Hematopoietic multipotent progenitor cell (in vitro differentiated cells): ENCODE measurements at regions not wholly inside any gene's neighbourhood (a gene's known extent, or its start where the extent isn't known, plus 50 kb on each side); places are given as distances from the start of the nearest gene placed in this dataset.
A peak's percentile ranks its signal among the peaks of the same experiment; 100 is the strongest.

Source experiments
- DNase-seq, 3 donors: peaks; one replicate each; pipeline ENCODE4 v3.0.0-alpha.2; 2011 to 2015; ENCODE audit warnings: low read depth in 2 of 3, low spot score in 2 of 3

DNA sequence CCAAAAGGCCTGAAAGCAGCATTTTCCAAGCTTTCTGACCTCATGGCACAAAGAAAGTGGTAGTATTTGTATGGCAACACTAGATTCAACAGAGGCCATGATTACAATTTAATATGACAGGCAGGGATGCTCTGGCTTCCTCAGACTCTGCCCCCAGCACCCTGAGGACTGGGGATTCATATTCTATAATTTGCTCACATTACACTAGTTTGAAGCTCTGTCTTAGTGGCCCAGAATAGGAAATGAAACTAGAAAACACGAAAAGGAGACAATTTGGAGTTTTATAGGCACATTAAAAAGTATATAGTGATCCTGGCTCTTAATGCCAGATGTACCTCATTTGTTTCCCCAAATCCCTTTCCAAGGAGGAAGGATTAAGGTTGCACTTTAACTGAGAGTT, 173.0 kb upstream of the STK17B start:
- DNase-seq = no peak

DNA sequence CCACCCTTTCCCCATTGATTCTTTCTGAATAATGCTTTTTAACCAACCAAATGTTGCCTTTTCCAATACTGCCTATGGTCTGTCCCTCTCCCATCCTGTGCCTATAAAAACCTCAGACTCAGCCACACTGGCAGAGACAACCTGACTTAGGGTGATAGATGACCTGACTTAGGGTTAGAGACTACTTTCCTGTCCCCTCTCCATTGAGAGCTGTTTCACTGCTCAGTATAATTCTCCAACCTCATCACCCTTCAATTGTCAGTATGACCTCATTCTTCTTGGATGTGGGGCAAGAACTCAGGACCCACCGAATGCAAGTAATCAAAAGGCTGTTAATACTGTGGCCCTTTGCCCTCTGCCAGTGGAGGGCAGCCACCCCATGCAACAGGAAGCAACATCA, 182.3 kb upstream of the STK17B start:
- no peak for DNase-seq

DNA sequence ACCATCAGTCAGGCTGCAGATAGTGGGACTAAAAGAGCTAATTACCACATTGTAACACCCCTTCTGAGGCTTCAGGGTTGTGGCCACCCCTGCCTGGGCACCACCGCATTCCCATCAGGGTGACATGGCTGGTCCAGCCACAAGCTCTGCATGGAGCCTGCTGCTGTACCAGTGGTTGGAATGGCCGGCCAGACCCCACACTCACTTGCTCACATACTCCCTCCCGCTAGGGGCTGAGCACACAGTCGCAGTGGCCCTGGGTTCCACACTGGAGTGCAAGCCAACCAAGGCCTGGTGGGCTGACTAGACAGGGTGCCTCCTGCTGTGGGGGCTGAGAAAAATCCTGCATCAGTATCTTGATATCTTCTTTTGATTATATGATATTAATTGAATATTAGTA, 182.8 kb upstream of the STK17B start:
- DNase-seq = no peak

DNA sequence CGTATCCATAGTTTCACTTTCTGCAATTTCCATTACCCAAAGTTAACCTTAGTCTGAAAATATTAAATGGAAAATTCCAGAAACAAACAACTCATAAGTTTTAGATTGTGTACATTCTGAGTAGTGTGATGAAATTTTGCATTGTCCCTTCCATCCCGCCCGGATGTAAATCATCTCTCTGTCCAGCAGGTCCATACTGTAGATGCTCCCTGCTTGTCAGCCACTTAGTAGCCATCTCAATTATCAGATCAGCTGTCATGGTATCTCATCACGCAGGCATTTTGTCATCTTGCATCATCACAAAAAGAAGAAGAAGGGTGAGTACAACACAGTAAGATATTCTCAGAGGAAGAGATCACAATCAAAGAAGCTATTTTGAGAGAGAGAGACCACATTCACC, 185.0 kb upstream of the STK17B start:
- peak in 1 of 3 donors; percentile 27 for DNase-seq

DNA sequence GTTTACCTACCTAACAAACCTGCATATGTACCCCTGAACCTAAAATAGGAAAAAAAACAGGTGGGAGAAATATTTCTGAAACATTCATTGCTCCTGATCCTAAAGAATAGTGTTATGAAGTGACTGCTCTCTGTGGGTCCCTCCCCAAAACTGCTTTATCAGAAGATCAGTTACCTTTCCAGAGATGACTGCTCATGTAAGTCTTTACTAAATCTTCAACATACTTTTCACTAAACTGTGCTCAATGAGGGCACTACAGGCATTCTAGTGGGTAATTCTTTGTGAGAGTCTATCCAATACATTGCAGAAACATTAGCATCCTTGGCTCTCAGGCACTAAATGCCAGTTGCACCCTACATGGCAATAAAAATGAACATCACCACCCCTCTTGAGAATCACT, 189.3 kb upstream of the STK17B start:
- no peak for DNase-seq

DNA sequence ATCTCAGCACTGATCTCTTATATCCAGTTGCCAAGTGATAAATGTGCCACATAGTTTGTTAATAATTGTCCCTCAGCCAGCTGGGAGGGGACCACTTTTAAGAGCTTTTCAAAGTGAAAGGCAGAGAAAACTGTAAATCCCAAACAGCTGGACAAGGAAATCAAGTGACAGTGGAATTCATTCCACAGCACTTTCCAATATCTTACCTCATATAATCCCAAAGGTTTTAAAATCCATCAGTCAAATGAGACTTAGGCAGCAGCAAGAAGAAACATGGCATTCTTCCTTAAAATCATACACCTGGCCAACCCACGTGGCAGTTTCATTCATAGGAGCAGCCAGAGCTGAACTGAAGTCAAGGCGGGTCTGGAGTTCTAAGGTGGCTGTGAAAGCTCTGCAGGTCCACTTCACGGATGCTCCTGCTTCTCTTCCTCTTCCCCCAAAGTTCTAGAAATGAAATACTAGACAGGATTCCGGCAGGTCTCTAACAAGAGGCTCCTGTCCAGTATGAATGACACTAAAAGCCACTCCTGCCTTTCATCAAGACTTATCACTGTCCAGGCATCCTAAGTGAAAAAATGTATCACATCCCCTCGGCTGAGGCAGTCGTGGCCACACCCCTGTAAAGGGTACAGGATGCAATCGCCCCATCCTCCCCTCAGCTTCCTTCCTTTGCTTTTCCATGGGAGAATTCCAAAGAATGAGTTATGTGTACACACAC, 190.4 kb upstream of the STK17B start:
- no peak for DNase-seq

DNA sequence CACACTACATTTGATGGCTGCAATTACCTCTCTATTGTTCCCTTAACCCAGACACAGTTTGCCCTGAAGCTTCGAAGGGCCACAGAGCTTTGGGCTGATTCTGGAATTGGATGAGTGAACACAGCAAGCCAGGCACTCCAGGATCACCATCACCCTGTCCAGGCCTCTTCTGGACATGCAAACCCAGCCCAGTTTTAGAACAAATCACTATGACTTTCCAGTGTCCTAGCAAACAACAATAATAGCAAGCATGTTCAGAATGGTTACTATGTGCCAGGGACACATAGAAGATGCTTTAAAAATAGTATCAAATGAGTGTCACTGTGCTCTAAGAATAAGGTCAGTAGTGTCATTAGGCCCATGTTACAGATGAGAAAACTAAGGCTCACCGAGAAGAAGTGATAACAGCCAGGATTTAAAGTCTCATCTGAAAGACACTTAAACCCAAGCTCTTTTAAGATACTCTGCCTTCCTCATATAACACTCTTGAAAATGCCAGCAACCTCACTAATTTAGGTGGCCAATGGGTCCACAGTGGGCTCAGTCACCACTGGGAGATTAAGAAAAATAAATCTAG, 191.7 kb upstream of the STK17B start:
- DNase-seq = no peak

DNA sequence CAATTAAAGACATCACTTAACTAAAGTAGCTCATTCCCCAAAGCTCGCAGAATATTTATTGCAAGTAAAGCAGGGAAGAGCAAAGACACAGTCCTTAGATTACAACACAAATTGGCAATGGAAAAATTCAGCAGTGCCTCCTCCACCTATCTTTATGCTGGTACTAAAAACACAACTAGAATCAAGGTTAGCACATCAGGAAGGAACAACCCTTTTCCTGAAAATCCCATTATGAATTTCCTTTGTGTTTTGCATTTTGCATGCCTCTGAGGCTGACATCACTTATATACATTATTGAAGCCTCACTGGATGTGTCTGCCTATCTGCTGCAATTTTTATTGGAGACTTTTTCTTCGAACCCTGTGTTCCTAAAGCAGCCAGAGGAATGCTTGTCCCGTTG, 193.8 kb upstream of the STK17B start:
- no peak for DNase-seq

DNA sequence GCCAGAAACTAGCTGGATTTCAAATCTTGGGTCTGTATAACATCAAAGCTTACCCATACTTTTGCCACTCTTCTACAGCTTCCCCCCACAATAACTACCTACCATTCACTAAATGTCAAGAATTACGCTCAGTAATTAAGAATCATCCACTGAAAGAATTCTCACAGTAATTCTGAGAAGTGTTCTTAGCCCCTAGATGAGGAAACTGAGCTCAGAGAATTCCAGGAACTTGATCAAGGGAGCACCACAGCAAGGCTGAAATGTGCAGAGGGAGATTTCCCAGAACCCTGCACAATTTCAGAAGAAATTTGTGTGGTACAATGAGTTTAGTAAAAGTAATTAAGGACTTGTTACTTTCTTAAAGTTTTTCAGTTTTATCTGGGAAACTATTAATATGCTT, 194.5 kb upstream of the STK17B start:
- no peak for DNase-seq

DNA sequence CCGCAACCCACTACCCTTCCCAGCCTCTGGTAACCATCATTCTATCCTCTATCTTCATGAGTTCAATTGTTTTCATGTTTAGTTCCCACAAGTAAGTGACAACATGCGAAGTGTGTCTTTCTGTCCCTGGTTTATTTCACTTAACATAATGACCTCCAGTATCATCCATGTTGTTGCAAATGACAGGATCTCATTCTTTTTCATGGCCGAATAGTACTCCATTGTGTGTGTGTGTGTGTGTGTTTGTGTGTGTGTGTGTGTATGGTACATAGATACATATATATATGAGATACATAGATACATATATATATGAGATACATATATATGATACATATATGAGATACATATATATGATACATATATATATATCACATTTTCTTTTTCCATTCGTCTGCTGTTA, 196.3 kb upstream of the STK17B start:
- no peak for DNase-seq

DNA sequence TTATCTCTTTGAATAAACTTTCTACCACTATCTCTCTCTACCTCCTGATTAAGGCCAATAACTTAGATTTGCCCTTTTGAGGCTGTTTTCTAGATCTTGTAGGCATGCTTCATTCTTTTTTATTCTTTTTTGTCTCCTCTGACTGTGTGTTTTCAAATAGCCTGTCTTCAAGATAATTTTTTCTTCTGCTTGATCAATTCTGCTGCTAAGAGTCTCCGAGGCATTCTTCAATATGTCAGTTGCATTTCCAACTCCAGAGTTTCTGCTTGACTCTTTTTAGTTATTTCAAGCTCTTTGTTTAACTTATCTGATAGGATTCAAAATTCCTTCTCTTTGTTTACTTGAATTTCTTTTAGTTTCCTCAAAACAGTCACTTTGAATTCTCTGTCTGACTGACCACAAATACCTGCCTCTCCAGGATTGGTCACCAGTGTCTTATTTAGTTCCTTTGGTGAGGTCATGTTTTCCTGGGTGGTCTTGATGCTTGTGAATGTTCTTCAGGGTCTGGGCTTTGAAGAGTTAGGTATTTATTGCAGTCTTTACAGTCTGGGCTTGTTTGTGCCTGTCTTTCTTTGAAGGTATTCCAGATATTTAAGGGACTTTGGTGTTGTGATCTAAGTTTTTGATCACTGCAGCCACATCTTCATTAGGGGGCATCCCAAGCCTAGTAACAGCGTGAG, 197.3 kb upstream of the STK17B start:
- no peak for DNase-seq

DNA sequence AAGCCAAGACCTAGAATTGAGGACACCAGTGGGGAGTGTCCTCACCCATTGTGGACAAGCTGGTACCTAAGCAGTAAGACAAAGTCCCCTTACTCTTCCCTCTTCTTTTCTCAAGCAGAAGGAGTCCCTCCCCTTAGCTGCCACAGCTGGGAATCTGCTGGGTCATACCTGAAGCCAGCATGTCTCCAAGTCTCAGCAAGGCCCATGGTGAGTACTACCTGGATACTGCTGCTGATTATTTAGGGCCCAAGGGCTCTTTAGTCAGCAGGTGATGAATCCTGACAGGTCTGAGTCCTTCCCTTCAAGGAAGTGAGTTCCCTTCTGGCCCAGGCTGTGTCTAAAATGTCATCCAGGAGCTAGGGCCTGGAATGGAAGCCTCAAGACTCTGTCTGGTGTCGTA, 198.6 kb upstream of the STK17B start:
- no peak for DNase-seq

DNA sequence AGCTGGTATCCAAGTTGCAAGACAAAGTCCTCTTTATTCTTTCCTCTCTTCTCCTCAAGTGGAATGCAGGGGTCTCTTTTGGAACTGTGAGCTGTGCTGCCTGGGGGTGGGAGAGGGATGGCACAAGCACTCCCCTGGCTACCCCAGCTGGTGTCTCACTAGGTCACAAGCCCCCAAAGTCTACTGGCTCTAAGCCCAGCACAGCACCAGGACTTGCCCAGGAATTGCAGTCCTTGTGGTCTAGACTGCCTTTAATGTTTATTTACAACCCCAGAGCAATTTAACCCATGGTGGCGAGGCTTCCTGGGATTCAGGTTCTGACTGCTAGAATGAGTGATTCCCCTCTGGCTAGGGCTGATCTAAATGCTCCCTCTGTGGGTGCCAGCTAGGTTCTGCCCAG, 199.0 kb upstream of the STK17B start:
- DNase-seq = no peak

DNA sequence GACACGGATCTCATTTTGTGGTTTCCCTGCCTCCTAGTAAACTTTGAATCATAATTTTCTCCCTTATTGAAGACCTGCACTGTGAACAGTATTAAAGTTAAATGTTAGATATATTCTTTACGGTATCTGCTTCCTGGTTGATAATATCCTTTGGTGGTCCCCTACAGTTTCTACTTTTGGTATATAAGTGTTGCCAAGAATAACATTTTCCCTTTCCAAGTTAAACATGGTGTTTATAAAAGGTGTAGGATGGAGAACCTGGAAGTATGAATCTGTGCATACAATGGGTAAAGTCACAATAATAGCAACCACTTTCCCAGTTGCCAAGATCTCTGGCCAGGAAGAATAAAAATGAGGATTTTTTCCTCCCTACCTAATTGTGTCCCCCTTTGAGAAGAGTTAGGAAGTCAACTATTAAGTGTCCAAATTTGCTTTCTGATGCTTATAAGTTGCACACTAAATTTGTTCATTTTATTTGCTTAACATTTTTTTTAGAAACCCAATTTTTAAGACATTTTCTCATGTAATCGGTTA, 201.0 kb upstream of the STK17B start:
- DNase-seq = no peak

DNA sequence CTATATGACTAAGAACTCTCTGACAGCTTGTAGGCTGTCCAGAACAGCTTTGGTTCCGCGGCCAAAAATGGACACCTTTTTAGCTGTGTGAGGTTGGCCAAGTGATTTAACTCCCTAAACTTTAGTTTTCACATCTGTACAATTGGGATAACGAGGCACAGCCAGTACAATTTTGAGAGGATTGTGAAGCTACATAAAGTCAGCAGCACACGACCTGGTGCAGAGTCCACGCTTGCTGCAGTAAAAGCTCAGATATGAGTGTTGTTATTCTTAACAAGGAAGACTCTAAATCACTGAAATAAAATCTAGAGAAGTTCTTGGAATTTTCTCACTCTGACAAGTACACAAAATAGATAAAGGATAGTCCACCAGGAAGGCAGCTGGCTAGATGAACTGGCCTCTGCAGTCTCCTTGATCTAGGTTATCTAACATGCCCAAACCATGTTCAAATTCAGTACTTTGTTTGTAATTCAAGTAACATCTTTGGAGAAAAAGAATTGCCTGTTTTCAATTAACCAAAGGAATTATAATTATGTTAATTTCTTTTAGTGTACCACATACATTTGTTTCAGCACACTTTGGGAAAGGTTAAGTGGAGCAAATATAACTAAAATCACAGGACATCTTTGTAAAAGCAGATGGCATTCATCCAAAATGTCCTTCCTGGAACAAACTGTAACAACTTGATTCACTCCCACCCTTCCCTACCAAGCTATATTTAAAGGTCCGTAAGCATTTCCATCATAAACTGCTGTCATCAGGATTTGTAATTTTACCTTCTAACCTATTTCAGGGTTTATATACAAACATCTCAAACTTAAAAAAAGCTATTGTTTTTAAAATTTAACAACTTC, 201.7 kb upstream of the STK17B start:
- no peak for DNase-seq

DNA sequence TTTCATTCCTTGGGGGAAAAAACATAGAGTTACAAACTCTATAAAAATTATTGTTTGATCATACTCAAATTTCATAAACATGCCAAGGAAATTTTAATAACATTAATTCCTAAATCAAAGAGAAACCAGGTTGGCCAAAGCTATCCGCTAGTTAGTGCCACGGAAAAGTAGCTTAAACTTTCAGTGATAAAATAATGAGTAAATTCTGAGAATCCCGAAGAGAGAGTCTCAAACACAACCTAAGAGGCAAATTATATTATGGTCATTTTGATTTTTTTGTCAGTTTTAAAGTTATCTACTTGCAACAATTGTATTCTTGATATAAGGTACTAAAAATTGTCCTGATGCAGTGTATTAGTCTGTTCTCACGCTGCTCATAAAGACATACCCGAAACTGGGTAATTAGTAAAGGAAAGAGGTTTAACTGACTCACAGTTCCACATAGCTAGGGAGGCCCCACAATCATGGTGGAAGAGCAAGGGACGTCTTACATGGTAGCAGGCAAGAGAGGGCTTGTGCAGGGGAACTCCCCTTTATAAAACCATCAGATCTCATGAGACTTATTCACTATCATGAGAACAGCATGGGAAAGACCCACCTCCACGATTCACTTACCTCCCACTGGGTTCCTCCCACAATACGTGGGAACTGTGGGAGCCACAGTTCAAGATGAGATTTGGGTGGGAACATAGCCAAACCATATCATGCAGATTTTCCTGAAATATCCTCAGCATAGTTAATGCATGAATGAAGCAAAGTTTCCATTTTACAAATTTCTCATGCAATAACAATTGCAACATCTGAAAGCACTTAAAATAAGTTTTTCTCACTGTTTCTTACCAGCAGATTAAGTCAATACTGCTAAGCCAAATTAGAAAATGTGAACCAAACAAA, 205.9 kb upstream of the STK17B start:
- no peak for DNase-seq

DNA sequence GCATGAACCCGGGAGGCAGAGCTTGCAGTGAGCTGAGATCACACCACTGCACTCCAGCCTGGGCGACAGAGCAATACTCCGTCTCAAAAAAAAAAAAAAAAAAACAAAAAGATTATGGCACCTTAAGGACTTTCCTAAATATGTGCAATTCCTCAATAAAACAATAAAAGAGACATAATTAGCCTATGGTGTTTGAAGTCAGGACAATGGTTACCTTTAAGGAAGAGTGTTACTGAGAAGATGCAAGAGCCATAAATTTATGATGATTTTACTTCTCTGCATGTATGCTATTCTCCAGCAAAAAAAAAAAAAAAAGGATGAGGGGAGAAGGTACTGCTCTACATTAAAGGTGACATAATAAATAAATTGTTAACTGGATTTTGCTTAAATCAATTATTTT, 208.2 kb upstream of the STK17B start:
- DNase-seq = no peak

DNA sequence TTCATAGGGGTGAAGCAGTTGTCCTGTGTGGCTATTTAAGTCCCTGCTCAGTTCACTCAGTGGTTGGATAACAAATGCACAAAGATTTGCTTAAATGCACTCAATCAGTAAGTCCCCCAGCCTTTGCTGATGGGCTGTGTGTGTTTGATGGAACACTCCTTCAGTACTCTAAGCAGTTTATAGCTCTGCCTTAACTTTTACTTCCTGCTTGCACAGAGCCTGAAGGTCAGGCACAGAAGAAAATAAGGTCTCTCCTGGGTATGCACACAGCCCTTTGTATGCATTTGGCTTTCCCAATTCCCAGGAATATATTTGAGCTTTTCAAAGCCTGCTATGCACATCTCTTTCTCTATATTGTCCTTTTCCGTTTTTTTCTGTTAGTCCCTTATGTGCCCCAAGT, 208.7 kb upstream of the STK17B start:
- no peak for DNase-seq

DNA sequence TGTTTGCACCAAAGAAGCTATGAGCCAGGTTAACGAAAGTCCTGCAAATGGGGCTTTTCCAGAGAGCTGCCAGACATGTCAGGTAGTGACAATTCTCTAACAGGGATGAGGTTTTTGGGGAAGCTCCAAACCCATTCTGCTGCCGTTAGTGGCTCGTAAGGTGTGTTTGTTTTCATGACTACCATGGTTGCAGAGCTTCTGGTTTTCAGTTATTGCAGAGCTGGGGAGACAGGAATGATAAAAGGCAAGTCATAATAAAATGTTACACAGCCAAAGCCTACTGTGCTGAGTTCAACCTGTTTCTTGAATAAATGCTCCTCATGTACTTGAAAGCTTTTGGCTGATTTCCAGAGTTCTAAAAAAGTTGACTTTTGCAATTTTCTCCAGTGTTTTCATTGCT, 209.2 kb upstream of the STK17B start:
- DNase-seq = no peak

DNA sequence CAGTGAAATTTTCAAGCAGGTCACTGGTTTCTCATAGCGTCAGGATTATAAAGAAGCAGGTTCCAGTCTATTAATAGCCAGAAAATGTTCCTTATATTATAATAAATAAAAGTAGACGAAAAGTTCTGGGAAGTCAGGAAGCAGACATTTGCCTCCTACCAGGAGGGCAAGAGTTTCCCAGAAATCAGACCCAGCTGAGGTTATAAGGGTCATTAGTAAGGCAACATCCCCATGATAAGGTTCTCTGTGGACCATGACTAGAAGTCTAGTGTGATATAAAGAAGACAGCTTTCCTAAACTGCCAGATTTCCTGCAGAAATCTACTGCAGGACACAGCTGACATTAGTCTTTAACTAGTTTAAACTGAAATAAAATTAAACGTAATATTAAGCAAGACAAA, 210.1 kb upstream of the STK17B start:
- DNase-seq = no peak
